ENCODE measurements at regions not wholly inside any gene's neighbourhood (a gene's known extent, or its start where the extent isn't known, plus 50 kb on each side); places are given as distances from the start of the nearest gene placed in this dataset.

- peak; percentile 28 for DNase-seq (ENCODE audit: extremely low read depth, low read depth)
- TF ChIP-seq CTCF (IDR thresholded peaks at IDR 0.05; ENCODE audit: low read depth, low read length) = no peak
Measured at GRCh38 chr2:152846697-152847470, 128.5 kb downstream of the ARL6IP6 start.

- no peak for TF ChIP-seq CTCF (IDR thresholded peaks at IDR 0.05; ENCODE audit: low read depth, low read length)
- no peak for DNase-seq (ENCODE audit: extremely low read depth, low read depth)
Measured at GRCh38 chr2:152835674-152836073, 117.3 kb downstream of the ARL6IP6 start.

- DNase-seq (ENCODE audit: extremely low read depth, low read depth) = no peak
- TF ChIP-seq CTCF (IDR thresholded peaks at IDR 0.05; ENCODE audit: low read depth, low read length) = no peak
Measured at GRCh38 chr2:152827944-152828343, 109.5 kb downstream of the ARL6IP6 start.

- no peak for TF ChIP-seq CTCF (IDR thresholded peaks at IDR 0.05; ENCODE audit: low read depth, low read length)
- DNase-seq (ENCODE audit: extremely low read depth, low read depth) = no peak
Measured at GRCh38 chr2:152826581-152827279, 108.3 kb downstream of the ARL6IP6 start.

- no peak for TF ChIP-seq CTCF (IDR thresholded peaks at IDR 0.05; ENCODE audit: low read depth, low read length)
- DNase-seq (ENCODE audit: extremely low read depth, low read depth) = no peak
Measured at GRCh38 chr2:152825834-152826233, 107.4 kb downstream of the ARL6IP6 start.

- no peak for TF ChIP-seq CTCF (IDR thresholded peaks at IDR 0.05; ENCODE audit: low read depth, low read length)
- DNase-seq (ENCODE audit: extremely low read depth, low read depth) = no peak
Measured at GRCh38 chr2:152823905-152824304, 105.5 kb downstream of the ARL6IP6 start.

GRCh38 chr2:152822676-152823075 is 104.3 kb downstream of the ARL6IP6 start:
- no peak for DNase-seq (ENCODE audit: extremely low read depth, low read depth)
- no peak for TF ChIP-seq CTCF (IDR thresholded peaks at IDR 0.05; ENCODE audit: low read depth, low read length)

Measured in AG09319 (cell line).